ENCODE measurements at regions not wholly inside any gene's neighbourhood (a gene's known extent, or its start where the extent isn't known, plus 50 kb on each side); places are given as distances from the start of the nearest gene placed in this dataset.
"Not testable (repeated sequence)": the region's sequence is repeated elsewhere in the genome, so short reads cannot be mapped to it uniquely, and the experiment has no call there.

DNA sequence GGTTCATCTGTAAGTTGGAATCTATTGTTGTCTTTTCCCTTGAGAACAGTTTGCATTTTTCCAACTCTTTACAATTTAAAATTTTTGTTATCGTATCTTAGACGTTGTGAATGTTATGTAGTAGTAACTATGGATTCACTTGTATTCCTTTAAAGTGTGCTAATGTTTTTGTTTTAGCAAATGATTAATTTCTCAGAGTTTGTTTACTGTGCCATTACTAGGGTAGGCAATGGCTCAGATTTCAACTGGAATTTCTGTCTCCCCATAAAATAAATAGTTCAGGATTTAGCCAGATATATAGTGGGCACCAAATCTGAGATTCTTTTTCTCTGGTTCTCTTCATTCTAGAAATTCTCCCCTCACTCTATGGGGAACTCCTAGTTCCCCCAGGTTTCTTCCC lies 896.5 kb downstream of the PLA2G4A start:
- no peak for DNase-seq

GRCh38 chr1:187733232-187733631 lies 904.5 kb downstream of the PLA2G4A start:
- no peak for DNase-seq

- DNase-seq, result no peak
Observed at GRCh38 chr1:187734427-187734826, 905.7 kb downstream of the PLA2G4A start.

DNA sequence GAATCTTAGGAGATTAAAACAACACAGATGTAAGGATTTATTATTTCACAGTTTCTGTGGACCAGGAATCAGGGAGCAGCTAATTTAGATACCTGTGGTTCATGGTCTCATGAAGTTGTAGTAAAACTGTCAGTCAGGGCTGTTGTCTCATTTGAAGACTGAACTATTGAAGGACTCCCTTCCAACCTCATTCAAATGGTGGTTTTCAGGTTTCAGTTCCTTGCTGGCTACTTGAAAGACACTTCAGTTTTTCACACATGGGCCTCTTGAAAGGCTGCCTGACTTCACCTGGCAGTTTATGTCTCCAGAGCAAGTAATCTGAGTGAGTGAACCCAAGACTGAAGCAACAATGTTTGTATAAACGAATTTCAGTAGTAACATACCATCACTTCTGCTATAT lies 915.9 kb downstream of the PLA2G4A start:
- no peak for DNase-seq

GRCh38 chr1:187755536-187755935 lies 926.8 kb downstream of the PLA2G4A start:
- no peak for DNase-seq

DNA sequence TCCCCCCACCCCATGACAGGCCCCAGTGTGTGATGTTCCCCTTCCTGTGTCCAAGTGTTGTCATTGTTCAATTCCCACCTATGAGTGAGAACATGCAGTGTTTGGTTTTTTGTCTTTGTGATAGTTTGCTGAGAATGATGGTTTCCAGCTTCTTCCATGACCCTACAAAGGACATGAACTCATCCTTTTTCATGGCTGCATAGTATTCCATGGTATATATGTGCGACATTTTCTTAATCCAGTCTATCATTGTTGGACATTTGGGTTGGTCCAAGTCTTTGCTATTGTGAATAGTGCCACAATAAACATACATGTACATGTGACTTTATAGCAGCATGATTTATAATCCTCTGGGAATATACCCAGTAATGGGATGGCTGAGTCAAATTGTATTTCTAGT lies 927.9 kb downstream of the PLA2G4A start:
- DNase-seq, result not testable (repeated sequence)

DNA sequence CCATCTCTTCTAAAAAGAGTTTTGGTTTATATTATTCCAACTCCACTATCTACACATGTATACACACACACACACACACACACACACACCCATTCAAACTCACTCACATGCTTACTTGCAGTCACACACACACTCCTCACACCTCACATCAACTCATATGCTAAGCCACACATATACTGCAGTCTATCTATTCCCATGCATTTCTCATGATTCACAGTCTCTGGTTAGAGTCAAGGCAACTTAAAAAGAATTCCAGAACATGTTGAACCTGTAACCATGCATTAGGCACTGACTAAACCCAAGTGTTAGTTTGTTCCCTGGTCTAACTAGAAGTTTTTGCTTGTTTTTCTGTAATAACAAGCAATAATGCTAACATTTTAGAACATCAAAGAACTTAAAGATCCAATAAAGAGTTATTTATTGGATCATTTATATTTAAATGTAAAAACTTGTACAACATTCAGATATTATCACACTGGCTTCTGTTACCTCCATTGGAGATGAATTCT lies 931.1 kb downstream of the PLA2G4A start:
- DNase-seq, result no peak

- DNase-seq, result no peak
Observed at GRCh38 chr1:187762118-187762517, 933.4 kb downstream of the PLA2G4A start.

GRCh38 chr1:187763465-187763864 lies 934.7 kb downstream of the PLA2G4A start:
- no peak for DNase-seq

DNA sequence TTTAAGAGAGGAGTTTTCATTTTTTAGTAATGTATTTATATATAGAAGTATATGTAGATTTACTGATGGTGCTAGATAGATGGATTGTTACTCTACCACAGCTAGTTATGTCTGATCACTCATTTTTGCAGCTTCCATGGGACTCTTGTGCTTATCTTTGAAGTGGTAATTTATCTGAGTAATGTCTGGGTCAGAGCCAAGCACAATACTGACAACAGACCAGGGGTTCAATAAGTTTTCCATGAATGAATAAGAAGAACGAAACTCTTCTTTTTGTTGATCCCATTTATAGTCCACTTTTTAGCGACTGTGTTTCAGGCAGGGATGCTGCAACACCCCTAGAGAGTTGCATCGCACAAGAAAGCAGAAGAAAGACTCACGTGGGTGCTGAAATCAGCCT lies 935.2 kb downstream of the PLA2G4A start:
- no peak for DNase-seq

- DNase-seq, result no peak
Observed at GRCh38 chr1:187771396-187771795, 942.6 kb downstream of the PLA2G4A start.

DNA sequence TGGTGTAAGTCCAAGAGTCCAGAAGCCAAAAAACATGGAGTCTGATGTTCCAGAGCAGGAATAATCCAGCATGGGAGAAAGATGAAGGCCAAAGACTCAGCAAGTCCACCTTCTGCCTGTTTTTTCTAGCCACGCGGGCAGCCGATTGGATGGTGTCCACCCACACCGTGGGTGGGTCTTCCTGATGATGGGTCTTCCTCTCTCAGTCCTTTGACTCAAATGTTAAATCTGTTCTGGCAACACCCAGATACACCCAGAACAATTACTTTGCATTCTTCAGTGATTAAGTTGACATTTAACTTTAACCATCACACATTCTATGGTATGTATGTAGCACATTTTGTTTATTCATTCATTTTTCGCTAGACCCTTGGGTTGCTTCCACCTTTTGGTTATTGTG lies 944.4 kb downstream of the PLA2G4A start:
- DNase-seq, result no peak

DNA sequence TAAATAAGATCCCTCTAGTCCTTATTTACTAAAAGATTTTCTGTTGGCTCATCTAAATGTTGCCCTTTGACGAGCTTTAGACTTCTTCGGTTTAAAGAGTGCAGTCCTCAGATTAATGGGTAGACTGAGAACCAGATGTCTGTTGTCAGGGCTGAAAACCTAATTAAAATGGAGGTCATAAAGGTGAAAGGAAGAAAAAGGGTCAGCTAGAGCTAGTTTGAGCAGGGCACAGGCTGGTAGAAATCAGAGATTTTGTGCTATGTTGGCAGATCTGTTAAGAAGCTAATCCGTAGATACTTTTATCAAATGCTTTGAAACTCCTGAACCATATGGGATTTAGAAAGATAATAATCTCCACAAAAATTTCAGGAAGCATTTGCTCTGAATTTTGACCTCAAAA lies 959.0 kb downstream of the PLA2G4A start:
- no peak for DNase-seq

DNA sequence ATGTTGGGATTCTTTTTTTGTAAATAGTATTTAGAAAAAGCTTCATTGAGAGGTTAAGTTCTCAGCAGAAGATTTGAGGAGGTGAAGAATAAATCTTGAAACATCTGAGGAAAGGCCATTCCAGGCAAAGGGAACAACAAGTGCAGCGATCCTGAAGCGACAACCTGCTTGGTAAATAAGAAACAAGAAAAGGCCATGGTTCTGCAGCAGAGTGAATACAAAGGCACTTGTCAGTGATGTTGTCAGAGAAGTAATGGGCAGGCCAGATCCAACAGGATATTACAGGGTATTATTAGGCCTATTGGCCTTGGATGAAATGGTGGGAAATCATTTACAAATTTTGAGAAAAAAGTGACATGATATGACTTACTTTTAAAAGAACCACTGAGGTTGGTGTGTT lies 960.0 kb downstream of the PLA2G4A start:
- DNase-seq, result no peak

GRCh38 chr1:187790724-187791123 lies 962.0 kb downstream of the PLA2G4A start:
- DNase-seq, result no peak

DNA sequence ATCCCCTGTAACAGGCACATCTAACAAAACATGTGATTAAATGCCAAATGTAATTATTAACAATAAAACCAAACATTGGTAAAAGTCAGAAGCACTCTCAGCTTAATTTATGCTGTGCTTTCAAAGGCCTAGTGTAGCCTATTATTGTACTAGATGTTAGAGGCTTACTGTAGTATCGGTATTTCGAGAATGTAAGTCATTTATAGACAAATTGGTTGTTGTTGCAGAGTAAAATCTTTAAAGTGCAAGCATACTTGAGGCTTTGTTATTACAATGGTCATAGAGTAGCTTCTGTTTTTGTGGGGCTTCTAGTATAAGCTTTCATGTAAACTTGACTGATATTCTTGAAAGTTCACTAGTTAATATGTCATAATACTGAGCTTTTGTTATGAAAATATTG lies 965.8 kb downstream of the PLA2G4A start:
- no peak for DNase-seq

DNA sequence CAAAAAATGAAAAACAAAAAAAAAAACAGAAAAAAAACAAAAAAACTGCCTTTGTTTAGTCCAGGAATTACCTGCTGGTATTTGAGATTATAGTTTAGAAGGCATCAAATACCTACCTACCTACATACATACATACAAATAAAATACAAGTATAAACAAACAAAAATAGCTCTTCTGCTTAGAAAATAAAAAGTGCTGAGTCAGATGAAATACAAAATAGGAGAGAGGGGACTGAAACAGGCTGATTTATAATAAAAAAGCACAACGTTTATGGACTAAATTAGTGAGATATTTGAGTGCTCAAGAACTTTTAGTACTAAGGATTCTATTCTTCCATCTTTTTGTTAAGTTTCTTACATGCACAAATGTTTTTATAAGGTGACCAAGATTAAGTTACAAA lies 980.8 kb downstream of the PLA2G4A start:
- DNase-seq, result no peak

DNA sequence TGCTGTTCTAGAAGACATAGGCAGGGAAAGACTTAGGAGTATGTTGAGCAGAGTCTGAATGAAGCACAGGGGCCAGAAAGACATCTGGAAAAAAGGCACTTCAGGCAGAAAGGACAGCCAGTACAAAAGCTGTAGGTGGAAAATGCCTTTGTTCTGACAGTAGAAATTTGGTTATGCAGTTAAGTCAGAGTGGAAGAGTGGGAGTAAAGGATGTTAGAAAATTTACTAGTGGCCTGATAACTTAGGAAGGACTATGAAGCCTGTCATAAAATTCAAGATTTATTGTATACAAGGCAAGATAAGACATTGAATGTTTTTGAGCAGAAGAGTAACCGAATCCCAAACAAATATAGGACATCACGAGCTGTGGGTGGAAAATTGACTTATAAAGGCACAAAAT lies 987.9 kb downstream of the PLA2G4A start:
- DNase-seq, result no peak

DNA sequence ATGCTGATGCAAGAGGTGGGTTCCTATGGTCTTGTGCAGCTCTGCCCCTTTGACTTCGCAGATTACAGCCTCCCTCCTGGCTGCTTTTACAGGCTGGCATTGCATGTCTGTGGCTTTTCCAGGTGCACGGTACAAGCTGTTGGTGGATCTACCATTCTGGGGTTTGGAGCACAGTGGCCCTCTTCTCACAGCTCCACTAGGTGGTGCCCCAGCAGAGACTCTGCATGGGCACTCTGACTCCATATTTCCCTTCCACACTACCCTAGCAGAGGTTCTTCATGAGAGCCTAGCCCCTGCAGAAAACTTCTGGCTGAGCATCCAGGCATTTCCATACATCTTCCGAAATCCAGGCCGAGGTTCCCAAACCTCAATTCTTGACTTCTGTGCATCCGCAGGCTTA lies 989.0 kb downstream of the PLA2G4A start:
- DNase-seq, result no peak

- no peak for DNase-seq
Observed at GRCh38 chr1:187819086-187819485, 990.3 kb downstream of the PLA2G4A start.

- DNase-seq, result no peak
Observed at GRCh38 chr1:187836557-187836956, 1007.8 kb downstream of the PLA2G4A start.

- no peak for DNase-seq
Observed at GRCh38 chr1:187837787-187838186, 1009.0 kb downstream of the PLA2G4A start.

GRCh38 chr1:187838335-187839293 lies 1009.9 kb downstream of the PLA2G4A start:
- no peak for DNase-seq

- DNase-seq, result no peak
Observed at GRCh38 chr1:187839873-187840272, 1011.1 kb downstream of the PLA2G4A start.
